AML-193 (cell line): ENCODE measurements at regions not wholly inside any gene's neighbourhood (a gene's known extent, or its start where the extent isn't known, plus 50 kb on each side); places are given as distances from the start of the nearest gene placed in this dataset.

Source experiments
- DNase-seq, 2 experiments: peaks; one replicate each; lab custom pipeline; 2025; lab: John Stamatoyannopoulos, UW

- no peak for DNase-seq
Observed at GRCh38 chr17:77647531-77647930, 311.0 kb upstream of the TNRC6C start.

DNA sequence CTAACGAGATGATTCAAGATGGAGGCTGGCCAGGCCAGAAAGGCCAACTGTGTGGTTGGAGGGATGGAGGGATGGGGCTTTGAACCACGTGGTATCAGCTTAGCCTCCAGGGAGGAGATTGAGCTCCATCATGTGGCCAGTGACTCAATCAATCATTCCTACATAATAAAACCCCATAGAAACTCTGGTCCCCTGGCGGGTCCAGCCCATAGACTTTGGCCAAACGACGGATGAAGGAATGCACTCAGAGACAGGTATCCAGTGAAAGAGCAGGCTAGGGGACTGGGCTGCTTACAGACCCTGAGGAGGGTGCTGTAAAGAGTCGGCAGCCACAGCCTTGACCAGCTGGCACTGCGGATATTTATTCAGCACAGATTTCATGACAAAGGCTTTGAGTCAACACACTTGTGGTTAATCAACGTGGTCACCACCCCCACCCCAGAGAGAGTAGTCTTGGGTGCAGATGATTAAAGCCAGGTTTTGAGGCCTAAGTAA is 308.7 kb upstream of the TNRC6C start:
- DNase-seq: no peak

GRCh38 chr17:77651988-77652387 is 306.5 kb upstream of the TNRC6C start:
- no peak for DNase-seq

DNA sequence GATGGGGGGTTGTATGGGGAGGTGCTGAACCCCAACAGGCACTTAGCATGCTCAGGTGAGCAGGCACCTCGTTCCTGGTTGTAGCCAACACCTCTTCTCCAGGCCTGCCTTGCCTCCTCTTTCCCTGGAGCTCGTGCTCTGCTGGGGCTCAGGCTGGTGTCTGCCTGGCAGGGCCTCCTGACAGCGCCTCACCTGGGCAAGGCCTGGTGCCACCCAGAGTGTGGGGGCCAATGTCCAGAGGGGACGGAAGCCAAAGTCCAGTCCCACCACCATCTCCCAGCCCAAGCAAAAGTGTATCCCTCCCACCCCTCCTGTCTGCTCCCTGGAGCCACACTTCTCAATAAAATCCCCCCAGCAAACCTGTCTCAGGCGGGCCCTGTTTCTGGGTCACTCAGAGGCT is 304.2 kb upstream of the TNRC6C start:
- DNase-seq: no peak

DNA sequence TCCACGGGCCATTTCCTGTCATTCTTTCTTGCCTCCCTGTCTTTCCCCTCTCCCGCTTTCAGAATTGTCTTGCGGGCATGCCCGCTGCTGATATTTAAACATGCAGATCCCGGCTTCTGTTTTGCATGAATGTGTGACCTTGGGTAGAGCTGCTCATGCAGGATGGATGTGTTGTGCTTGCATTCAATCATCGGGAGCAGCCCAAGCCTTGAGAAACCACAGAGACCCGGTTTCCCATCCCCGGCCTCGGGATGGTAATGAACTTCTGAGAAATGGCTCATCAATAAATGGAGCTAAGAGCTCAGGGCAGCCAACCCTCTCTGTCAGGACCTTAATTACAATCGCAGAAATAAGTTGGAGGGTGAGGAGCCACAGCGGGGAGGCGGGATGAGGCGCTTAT is 303.7 kb upstream of the TNRC6C start:
- no peak for DNase-seq

- no peak for DNase-seq
Observed at GRCh38 chr17:77656054-77656453, 302.4 kb upstream of the TNRC6C start.

DNA sequence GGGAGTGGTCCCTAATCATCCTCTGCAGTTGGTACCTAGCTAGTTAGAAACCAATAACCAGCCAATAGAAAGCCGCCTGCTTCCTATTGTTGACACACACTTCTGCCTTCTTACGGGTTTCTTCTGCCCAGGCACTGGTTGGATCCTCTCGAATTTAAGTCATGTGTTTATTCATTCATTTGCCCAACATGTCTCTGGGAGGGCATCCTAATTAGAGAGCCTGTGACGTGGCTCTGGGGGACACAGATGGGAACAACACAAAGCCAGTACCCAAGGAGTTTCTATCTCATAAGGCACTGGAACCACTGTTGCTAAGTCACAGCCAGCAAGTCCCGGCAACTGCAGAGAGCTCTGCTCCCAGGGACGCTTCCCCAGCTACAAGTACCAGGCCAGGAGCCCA is 300.7 kb upstream of the TNRC6C start:
- no peak for DNase-seq

DNA sequence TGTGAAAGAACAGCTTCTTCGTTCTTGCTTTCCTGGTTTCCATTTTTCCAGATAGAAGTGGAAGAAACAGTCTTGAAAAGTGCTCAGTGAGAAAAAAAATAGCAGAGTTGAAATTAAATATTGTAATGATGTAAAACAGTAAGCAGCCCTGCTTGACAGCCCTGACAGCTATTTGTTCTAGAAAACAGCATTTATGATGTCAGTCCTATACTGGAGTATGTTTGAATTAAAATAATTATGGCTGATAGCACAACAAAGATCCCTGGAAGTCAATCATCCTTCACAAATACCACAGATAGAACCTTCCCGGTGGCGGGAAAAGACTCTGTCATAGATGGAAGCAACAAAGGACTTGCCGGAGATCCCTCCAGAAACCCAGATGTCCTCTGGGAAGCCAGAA is 298.0 kb upstream of the TNRC6C start:
- no peak for DNase-seq

DNA sequence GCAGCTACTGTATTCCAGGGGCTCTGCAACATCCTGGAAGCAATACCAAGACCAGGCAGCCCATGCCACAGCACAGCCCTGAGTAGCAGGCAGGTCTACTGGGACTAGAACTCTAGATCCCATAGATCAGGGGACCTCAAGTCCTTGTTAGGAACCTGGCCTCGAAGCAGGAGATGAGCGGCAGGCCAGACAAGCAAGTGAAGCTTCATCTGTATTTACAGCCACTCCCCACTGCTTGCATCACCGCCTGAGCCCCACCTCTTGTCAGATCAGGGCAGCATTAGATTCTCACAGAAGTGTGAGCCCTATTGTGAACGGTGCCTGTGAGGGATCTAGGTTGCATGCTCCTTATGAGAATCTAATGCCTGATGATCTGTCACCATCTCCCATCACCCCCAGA is 295.7 kb upstream of the TNRC6C start:
- DNase-seq: no peak

DNA sequence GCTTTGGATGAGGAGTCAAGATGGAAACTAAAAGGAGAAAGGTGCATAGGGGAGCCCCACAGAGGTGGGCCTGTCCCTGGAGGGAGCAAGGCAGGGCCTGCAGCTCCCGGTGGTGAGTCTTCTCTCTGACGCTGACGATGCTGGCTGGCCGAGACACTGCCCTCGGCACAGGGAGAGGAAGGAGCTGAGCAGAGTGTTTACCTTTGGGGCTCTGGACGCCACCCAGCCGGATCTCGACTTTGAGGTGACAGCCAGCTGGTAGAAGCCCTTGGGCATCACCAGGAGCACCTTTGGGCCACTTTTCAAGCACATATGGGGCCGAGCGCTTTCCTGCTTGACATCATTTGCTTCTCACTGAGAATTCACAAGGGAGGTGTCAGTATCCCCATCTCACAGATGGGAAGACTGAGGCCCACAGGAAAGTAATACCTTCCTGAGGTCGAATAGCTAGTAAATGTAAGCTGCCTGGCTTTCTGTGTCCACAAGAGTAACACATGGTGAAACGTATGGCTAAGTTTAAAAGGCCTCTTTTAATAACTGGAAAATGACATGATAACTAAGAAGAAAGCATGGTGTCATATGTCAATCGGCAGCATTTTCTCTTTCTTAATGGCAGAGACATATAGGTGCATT is 294.3 kb upstream of the TNRC6C start:
- no peak for DNase-seq

- no peak for DNase-seq
Observed at GRCh38 chr17:77665833-77666232, 292.7 kb upstream of the TNRC6C start.

DNA sequence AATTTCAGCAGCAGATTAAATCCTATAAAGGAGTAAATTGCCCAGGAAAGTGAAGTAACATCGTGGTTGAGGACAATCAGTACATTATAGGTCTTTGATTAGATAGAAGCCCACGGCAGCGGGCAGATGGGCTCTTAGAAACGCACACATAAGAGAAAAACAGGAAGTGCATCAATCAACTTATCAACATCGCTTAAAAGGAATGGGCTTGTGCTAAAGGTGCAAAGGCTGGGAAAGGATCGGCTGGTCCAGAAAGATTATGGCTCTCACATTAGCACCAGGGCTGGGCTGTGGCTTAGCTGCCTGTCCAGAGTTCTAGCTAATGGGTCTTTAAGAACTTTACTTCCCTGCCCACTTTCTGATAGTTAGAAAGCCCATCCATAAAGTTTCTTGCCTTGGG is 292.0 kb upstream of the TNRC6C start:
- DNase-seq: no peak

DNA sequence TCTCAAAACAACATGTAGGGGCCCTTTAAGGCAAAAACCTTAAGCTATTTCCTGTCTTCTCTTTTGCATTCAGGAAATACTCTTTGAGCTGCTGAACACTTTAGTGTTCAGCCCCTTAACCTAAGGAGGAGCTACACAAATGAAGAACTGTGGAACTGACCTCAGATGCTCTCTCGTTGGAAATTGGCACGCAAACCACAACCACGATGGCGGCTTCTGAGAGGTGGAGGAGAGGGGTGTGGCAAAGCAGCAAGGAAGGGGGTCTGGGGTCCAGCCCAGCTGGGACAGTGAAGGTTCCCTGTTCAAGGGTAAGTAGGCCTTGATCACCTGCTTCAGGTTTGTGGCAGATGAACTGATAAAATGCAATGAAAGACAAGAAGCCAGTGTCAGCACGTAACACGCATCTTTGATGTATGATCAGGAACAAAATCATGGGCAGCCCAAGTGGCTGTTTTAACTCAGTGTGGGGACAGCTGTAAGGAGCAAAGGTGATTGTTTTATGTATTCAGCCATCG is 291.6 kb upstream of the TNRC6C start:
- DNase-seq: peak; percentile 15 to 20

- no peak for DNase-seq
Observed at GRCh38 chr17:77667478-77667877, 291.0 kb upstream of the TNRC6C start.

GRCh38 chr17:77668518-77668917 is 290.0 kb upstream of the TNRC6C start:
- DNase-seq: no peak

DNA sequence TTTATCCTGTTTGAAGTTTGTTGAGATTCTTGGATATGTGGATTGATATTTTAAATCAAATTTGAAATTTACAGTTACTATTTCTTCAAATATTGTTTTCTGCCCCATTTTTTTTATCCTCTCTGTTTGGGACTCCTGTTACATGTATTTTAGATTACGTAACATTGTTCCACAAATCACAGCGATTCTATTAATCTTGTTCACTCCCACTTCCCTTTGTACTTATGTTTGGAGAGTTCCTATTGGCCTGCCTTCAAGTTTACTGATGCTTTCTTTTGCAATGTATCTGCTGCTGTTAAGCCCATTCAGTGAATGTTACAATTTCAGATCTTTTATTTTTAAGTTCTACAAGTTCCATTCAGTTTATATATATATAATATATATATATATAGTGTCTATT is 288.3 kb upstream of the TNRC6C start:
- DNase-seq: no peak

DNA sequence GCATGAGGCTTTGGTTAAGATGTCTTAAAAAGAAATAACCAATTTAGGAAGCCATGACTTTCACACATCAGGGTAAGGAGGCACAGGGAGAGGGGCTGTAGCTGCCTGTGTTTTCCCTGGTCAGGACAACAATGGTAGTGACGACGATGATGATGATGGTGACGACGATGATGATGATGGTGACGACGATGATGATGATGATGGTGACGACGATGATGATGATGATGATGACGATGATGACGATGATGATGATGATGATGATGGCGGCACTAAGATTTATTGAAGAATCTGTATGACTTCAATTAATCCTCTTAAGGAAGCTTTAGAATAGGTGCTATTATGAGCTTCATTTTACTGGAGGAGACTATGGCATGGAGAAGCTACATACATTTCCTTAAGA is 284.1 kb upstream of the TNRC6C start:
- no peak for DNase-seq

DNA sequence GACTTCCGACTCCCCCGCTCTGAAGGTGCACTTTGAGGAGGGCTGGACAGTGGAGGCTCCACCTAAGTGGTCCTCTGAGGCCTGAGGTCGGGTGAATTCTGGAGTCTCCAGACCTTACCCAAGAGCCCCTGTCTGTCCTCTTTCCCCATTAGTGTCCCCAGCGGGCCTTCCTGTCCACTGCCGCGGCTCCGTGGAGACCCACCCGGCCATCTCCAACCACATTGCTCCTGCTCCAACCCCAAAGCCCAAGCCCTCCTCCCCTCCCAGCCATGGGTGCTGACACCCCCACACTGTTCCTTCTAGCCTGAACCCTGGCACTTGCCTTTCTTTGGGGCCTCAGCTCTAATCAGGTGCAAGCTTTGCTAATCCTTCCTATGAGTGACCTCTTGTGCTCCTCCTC is 283.1 kb upstream of the TNRC6C start:
- DNase-seq: no peak

DNA sequence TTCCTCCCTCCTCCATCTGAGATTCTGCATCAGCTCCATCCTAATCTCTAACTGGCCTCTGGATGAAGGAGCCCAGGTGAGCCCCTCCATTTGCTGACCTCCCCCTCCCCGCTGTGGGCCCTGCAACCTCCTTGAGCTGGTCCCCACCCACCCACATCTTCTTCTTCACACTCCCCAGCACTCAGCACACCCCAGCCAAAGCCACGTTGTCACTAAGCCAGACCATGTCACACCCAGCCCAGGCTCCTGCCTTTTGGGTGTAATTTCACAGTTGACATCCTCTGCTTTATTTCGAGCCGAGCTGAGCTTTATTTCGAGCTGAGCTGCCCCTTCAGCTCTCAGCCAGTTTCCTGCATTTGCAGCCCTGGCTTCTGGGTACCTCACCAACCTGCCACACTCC is 282.7 kb upstream of the TNRC6C start:
- no peak for DNase-seq

- no peak for DNase-seq
Observed at GRCh38 chr17:77676237-77676661, 282.3 kb upstream of the TNRC6C start.

DNA sequence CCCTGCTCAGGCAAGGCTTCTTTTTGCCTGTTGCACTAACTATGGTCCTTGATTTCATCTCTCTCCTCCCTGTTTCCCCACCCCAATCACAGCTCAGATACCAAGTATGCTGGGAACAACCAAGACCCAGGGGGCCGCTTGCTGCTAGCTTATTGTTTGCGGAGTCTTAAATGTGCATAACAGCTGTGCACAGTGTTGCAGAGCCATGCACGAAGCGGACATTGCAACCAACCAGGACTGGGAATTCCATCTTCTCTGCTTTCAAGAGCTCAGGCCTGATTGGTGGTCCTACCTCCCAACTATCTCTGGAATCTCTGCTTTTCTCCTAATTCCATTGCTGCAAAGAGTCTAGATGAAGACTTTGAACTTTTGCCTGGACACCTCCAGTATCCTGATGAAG is 281.3 kb upstream of the TNRC6C start:
- no peak for DNase-seq

DNA sequence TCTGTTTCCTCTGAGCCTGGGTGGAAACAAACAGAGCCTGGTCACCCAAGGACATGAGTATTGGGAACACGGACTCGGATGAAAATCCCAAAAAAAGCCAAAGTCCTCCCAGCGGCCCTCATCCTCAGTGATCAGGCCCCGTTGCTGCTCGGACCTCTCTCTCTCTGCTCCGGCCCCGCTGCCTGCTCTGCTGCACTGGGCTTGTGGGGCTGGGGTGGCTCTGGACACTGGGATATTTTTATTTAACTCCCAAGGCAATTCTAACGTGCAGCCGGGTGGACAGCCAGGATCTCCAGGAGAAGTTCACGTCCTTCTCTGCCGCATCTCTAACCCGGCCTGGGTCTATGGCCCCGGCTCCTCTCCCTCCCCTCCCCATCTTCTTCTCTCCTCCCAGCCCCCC is 280.9 kb upstream of the TNRC6C start:
- DNase-seq: no peak

- DNase-seq: no peak
Observed at GRCh38 chr17:77679589-77679988, 278.9 kb upstream of the TNRC6C start.

DNA sequence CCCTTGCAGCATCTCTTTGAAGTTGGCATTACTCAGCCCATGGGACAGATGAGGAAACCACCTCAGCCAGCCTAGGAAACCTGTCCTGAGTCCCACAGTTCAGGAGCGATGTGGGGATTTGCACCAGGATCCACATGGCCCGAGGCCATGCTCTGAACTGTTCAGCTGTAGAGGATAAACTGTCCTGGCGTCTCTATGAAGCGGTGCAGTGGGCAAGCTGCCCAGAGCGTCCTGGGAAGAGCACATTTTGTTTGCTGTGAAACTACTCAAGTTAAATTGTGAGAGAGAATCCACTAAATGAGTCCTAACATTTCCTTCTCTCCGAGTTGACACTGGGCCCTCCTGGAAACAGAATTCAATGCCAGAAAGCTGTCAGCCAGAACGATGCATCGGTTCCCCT is 276.6 kb upstream of the TNRC6C start:
- no peak for DNase-seq
